ENCODE measurements at regions not wholly inside any gene's neighbourhood (a gene's known extent, or its start where the extent isn't known, plus 50 kb on each side); places are given as distances from the start of the nearest gene placed in this dataset.

- Histone ChIP-seq H3K4me3 (replicated peaks; ENCODE audit: insufficient read depth, low read length) (no peak overlapping the region), H3K27ac (replicated peaks) (no peak overlapping the region), H3K27me3 (ENCODE audit: insufficient read depth, poor library complexity, severe bottlenecking) (no peaks in the 10 kb centered on the region)
- TF ChIP-seq POLR2AphosphoS5 (IDR thresholded peaks at IDR 0.05; ENCODE audit: low read depth), result no peak
- TF ChIP-seq CTCF (IDR thresholded peaks at IDR 0.05; ENCODE audit: insufficient read depth, low read length), result no peak
- TF ChIP-seq SPI1 (IDR thresholded peaks at IDR 0.05; ENCODE audit: borderline replicate concordance, low read depth), result no peak
- no peak for TF ChIP-seq REST (IDR thresholded peaks at IDR 0.05; ENCODE audit: insufficient replicate concordance, low read depth)
- TF ChIP-seq GABPA (IDR thresholded peaks at IDR 0.05; ENCODE audit: low read depth), result no peak
- no peak for DNase-seq (ENCODE audit: low read depth in 1 of 2, low spot score in 1 of 2)
Observed at GRCh38 chr6:63149730-63150129, 61.5 kb upstream of the FKBP1C start.

- no peak for DNase-seq (ENCODE audit: low read depth in 1 of 2, low spot score in 1 of 2)
- H3K4me3 ChIP-seq (replicated peaks; ENCODE audit: insufficient read depth, low read length), result no peak overlapping the region
- no peak overlapping the region for H3K27ac ChIP-seq (replicated peaks)
- TF ChIP-seq GABPA (IDR thresholded peaks at IDR 0.05; ENCODE audit: low read depth) (no peak), SPI1 (IDR thresholded peaks at IDR 0.05; ENCODE audit: borderline replicate concordance, low read depth) (no peak)
- no peaks in the 10 kb centered on the region for H3K27me3 ChIP-seq (ENCODE audit: insufficient read depth, poor library complexity, severe bottlenecking)
Observed at GRCh38 chr6:63154535-63154934, 56.7 kb upstream of the FKBP1C start.
